Smooth muscle cell (in vitro differentiated cells): ENCODE measurements at regions not wholly inside any gene's neighbourhood (a gene's known extent, or its start where the extent isn't known, plus 50 kb on each side); places are given as distances from the start of the nearest gene placed in this dataset.

Experiments used
- DNase-seq: peaks from one replicate; lab custom pipeline; 2025; ENCODE audit not compliant: unreplicated experiment; lab: John Stamatoyannopoulos, UW
- H2AFZ ChIP-seq: fragments of 200-600 bp; sonication (generic); 2 replicates; pipeline ENCODE4 v1.6.0; 2016; ENCODE audit warnings: antibody characterized with exemption, low read depth, mild to moderate bottlenecking
- H3F3A ChIP-seq: fragments of 200-600 bp; sonication (generic); 2 replicates; pipeline ENCODE4 v1.6.0; 2017; ENCODE audit warnings: antibody characterized with exemption, low read depth
- H3K27ac ChIP-seq: fragments of 200-600 bp; sonication (generic); 2 replicates; pipeline ENCODE4 v1.5.1; 2016; ENCODE audit warnings: low read depth, mild to moderate bottlenecking
- H3K27me3 ChIP-seq: fragments of 200-600 bp; sonication (generic); 2 replicates; pipeline ENCODE4 v1.6.1; 2016; ENCODE audit warnings: low read depth, mild to moderate bottlenecking
- H3K36me3 ChIP-seq: fragments of 200-600 bp; sonication (generic); 2 replicates; pipeline ENCODE4 v1.5.1; 2016; ENCODE audit warnings: low read depth
- H3K4me1 ChIP-seq: fragments of 200-600 bp; sonication (generic); 2 replicates; pipeline ENCODE4 v1.5.1; 2016; ENCODE audit warnings: low read depth
- H3K4me2 ChIP-seq: fragments of 200-600 bp; sonication (generic); 2 replicates; pipeline ENCODE4 v1.6.0; 2016; ENCODE audit warnings: mild to moderate bottlenecking
- H3K4me3 ChIP-seq: fragments of 200-600 bp; sonication (generic); 2 replicates; pipeline ENCODE4 v1.5.1; 2016; ENCODE audit warnings: mild to moderate bottlenecking
- H3K79me2 ChIP-seq: fragments of 200-600 bp; sonication (generic); 2 replicates; pipeline ENCODE4 v1.6.0; 2016; ENCODE audit warnings: low read depth, mild to moderate bottlenecking
- H3K9ac ChIP-seq: fragments of 200-600 bp; sonication (generic); 2 replicates; pipeline ENCODE4 v1.6.0; 2016; ENCODE audit warnings: low read depth
- H3K9me3 ChIP-seq: fragments of 200-600 bp; sonication (generic); replicated peaks from 2 replicates; pipeline ENCODE4 v1.5.1; 2016; ENCODE audit warnings: low read depth
- H4K20me1 ChIP-seq: fragments of 200-600 bp; sonication (generic); 2 replicates; pipeline ENCODE4 v1.6.0; 2016; ENCODE audit warnings: low read depth
- WGBS: methylation state at CpG from one replicate; pipeline ENCODE4 v1.1.7; 2016; ENCODE audit warnings: low lambda C conversion rate; 5-methylcytosine and 5-hydroxymethylcytosine counted together
- TF ChIP-seq, protein P1 (sequence below): fragments of 200-600 bp; sonication (generic); IDR thresholded peaks from 2 replicates; pipeline ENCODE4 v1.5.1; 2017; ENCODE audit warnings: borderline replicate concordance, mild to moderate bottlenecking, antibody characterized with exemption; ENCODE audit not compliant: insufficient read depth, poor library complexity, severe bottlenecking

GRCh38 chr1:165068741-165069140, 287.8 kb downstream of the LMX1A start:
- no peaks in the 10 kb centered on the region for H3K36me3 ChIP-seq
- no peaks in the 10 kb centered on the region for H3K79me2 ChIP-seq
- no peak overlapping the region for H3K9ac ChIP-seq
- no peaks in the 10 kb centered on the region for H3K9me3 ChIP-seq
- no peak for DNase-seq
- no peak overlapping the region for H3K4me3 ChIP-seq
- TF ChIP-seq, protein P1, sequence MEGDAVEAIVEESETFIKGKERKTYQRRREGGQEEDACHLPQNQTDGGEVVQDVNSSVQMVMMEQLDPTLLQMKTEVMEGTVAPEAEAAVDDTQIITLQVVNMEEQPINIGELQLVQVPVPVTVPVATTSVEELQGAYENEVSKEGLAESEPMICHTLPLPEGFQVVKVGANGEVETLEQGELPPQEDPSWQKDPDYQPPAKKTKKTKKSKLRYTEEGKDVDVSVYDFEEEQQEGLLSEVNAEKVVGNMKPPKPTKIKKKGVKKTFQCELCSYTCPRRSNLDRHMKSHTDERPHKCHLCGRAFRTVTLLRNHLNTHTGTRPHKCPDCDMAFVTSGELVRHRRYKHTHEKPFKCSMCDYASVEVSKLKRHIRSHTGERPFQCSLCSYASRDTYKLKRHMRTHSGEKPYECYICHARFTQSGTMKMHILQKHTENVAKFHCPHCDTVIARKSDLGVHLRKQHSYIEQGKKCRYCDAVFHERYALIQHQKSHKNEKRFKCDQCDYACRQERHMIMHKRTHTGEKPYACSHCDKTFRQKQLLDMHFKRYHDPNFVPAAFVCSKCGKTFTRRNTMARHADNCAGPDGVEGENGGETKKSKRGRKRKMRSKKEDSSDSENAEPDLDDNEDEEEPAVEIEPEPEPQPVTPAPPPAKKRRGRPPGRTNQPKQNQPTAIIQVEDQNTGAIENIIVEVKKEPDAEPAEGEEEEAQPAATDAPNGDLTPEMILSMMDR, result no peak
- no peaks in the 10 kb centered on the region for H4K20me1 ChIP-seq
- WGBS, result 33% methylated on average over 5 of the region's 5 CpGs
- H3F3A ChIP-seq, result no peaks in the 10 kb centered on the region
- no peak overlapping the region for H3K4me2 ChIP-seq
- no peaks in the 10 kb centered on the region for H3K4me1 ChIP-seq
- H3K27me3 ChIP-seq, result no peaks in the 10 kb centered on the region
- H3K27ac ChIP-seq, result peak overlapping the region; percentile 11
- H2AFZ ChIP-seq, result no peak overlapping the region

DNA sequence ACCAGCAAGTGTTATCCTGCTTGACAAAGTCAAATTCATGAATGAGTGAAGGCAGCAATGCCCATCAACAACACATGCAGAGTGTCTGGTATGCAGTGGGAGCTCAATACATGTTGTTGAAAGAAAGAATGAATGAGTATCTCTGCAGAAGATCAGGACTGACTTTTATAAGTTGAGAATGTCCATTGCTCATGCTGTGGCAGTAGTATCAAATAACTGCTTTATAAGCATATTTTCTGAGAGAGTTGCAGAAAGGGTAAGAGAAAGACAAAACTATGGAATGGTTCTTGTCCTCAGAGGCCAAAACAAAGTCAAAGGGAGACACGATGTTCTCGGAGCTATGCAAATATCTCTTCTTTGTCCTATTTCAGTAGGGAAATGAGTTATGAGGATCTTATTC, 288.7 kb downstream of the LMX1A start:
- no peak overlapping the region for H2AFZ ChIP-seq
- no peaks in the 10 kb centered on the region for H4K20me1 ChIP-seq
- H3K79me2 ChIP-seq, result no peaks in the 10 kb centered on the region
- DNase-seq, result no peak
- H3F3A ChIP-seq, result no peaks in the 10 kb centered on the region
- no peak overlapping the region for H3K27ac ChIP-seq
- WGBS, result 90% methylated on average over 2 of the region's 2 CpGs
- H3K9me3 ChIP-seq, result no peaks in the 10 kb centered on the region
- H3K4me1 ChIP-seq, result no peaks in the 10 kb centered on the region
- H3K9ac ChIP-seq, result no peak overlapping the region
- TF ChIP-seq, protein P1, result no peak
- H3K4me3 ChIP-seq, result no peak overlapping the region
- H3K4me2 ChIP-seq, result no peak overlapping the region
- no peaks in the 10 kb centered on the region for H3K36me3 ChIP-seq
- no peaks in the 10 kb centered on the region for H3K27me3 ChIP-seq

DNA sequence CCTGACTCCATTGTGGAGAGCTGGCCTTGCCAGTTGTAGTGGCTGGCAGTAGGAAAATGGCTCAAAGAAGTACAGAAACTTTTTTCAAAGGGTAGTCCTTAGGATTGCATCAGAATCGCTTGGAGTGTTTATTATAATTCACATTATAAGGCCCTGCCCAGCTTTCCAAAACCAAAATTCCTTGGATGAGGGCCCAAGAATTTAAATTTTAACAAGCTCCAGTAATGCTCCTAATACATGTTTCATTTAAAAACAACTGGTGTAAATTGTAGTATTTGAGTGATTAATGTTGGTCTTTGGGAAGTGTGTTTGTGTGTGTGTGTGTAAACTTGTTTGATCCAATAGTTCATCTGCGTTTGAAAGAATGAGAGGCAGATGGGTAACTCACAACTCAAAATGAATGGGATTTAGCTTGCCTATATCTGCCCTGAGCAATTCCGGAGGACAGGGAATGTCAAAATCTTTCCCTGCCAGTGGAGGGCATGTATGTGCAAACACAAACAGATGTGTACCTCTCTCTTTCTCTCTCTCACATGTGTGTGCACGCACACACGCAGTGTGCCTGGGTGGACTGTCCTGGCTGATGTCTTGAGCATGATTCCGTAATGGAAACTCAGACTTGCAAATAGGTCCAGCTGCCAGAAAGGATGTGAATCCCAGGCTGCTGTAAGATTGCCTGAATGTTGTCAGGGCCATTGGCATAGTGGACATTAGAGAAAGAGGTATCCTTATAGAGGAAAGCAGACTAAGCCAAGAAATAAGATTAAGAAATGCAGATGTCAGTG, 293.1 kb downstream of the LMX1A start:
- TF ChIP-seq, protein P1, result no peak
- DNase-seq, result no peak
- no peak overlapping the region for H3K9ac ChIP-seq
- no peak overlapping the region for H3K4me2 ChIP-seq
- H3K27ac ChIP-seq, result no peak overlapping the region
- 91% methylated on average over 6 of the region's 6 CpGs for WGBS
- H3K9me3 ChIP-seq, result no peaks in the 10 kb centered on the region
- no peak overlapping the region for H3K4me3 ChIP-seq
- no peaks in the 10 kb centered on the region for H3F3A ChIP-seq
- no peaks in the 10 kb centered on the region for H3K36me3 ChIP-seq
- H3K27me3 ChIP-seq, result no peaks in the 10 kb centered on the region
- no peaks in the 10 kb centered on the region for H3K79me2 ChIP-seq
- H4K20me1 ChIP-seq, result no peaks in the 10 kb centered on the region
- no peak overlapping the region for H2AFZ ChIP-seq
- H3K4me1 ChIP-seq, result no peaks in the 10 kb centered on the region

DNA sequence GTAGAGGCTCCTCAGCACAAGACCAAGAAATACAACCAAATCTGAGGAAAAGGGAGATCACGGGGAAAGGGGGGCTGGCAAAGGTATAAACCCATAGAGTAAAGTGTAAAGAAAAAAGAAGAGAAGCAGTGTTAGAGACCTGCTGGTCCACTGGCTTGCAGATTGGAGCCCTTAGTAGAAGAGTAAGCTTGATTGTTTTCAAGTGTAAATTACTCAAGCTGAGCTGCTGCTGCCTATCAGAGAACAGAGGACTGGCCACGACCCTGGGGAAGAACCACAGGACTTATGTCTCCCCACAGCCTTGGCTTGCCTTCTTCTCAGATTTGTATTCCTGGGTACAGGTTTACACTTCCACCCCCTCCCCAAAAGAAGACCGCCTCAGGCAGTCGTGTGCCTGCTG, 294.2 kb downstream of the LMX1A start:
- H4K20me1 ChIP-seq, result no peaks in the 10 kb centered on the region
- H3K4me3 ChIP-seq, result no peak overlapping the region
- H3K4me2 ChIP-seq, result no peak overlapping the region
- H3F3A ChIP-seq, result no peaks in the 10 kb centered on the region
- WGBS, result 58% methylated on average over 4 of the region's 4 CpGs
- H3K9me3 ChIP-seq, result no peaks in the 10 kb centered on the region
- H2AFZ ChIP-seq, result no peak overlapping the region
- TF ChIP-seq, protein P1, result no peak
- no peak overlapping the region for H3K27ac ChIP-seq
- H3K9ac ChIP-seq, result no peak overlapping the region
- no peaks in the 10 kb centered on the region for H3K4me1 ChIP-seq
- no peak for DNase-seq
- no peaks in the 10 kb centered on the region for H3K27me3 ChIP-seq
- no peaks in the 10 kb centered on the region for H3K36me3 ChIP-seq
- H3K79me2 ChIP-seq, result no peaks in the 10 kb centered on the region
